ENCODE measurements at regions not wholly inside any gene's neighbourhood (a gene's known extent, or its start where the extent isn't known, plus 50 kb on each side); places are given as distances from the start of the nearest gene placed in this dataset.

GRCh38 chr2:146661473-146662096, 1183.2 kb upstream of the ACVR2A start:
- POLR2A ChIA-PET (ENCODE audit: unreplicated experiment) = no interaction called here

GRCh38 chr2:146659976-146660375, 1184.9 kb upstream of the ACVR2A start:
- no peaks in the 10 kb centered on the region for H3K79me2 ChIP-seq (ENCODE audit: low read depth)
- H3K36me3 ChIP-seq (ENCODE audit: low read depth) = no peaks in the 10 kb centered on the region
- no peak overlapping the region for H2AFZ ChIP-seq
- ChIA-PET CTCF (no interaction called here), POLR2A (ENCODE audit: unreplicated experiment) (no interaction called here)
- no peaks in the 10 kb centered on the region for H4K20me1 ChIP-seq (ENCODE audit: insufficient read depth)
- H3K9me2 ChIP-seq (ENCODE audit: insufficient read depth) = no peaks in the 10 kb centered on the region
- H3K9me3 ChIP-seq (ENCODE audit: insufficient read depth, low read depth) = no peaks in the 10 kb centered on the region
- intact Hi-C loops (cut with micrococcal nuclease; ENCODE audit: unreplicated experiment) = loop anchor here (5.0 kb wide), 2 partner anchors 138 to 348 kb away; no protein-coding TSS in a partner anchor
- no peak overlapping the region for H3K4me3 ChIP-seq
- no peak overlapping the region for H3K27ac ChIP-seq
- H3K27me3 ChIP-seq (ENCODE audit: insufficient read depth, low read depth) = no peaks in the 10 kb centered on the region
- H3K4me1 ChIP-seq (replicated peaks; ENCODE audit: insufficient read depth) = no peaks in the 10 kb centered on the region
- BruUV-seq (replicated peaks) = no TSS peak
- H3K4me2 ChIP-seq = no peak overlapping the region
- no peaks in the 10 kb centered on the region for H3F3A ChIP-seq (ENCODE audit: insufficient read depth, low read depth)
- TF ChIP-seq CTCF (conservative IDR thresholded peaks at IDR 0.05) (no peak), EZH2 (IDR thresholded peaks at IDR 0.05; ENCODE audit: low read depth) (no peak)
- no peak for DNase-seq

More at GRCh38 chr2:146661473-146662096, 1183.2 kb upstream of the ACVR2A start:
- Histone ChIP-seq H2AFZ (no peak overlapping the region), H3K27me3 (ENCODE audit: insufficient read depth, low read depth) (no peaks in the 10 kb centered on the region), H3K9me3 (ENCODE audit: insufficient read depth, low read depth) (no peaks in the 10 kb centered on the region), H3K27ac (no peak overlapping the region), H3K4me2 (no peak overlapping the region), H3K79me2 (ENCODE audit: low read depth) (no peaks in the 10 kb centered on the region), H3F3A (ENCODE audit: insufficient read depth, low read depth) (no peaks in the 10 kb centered on the region), H4K20me1 (ENCODE audit: insufficient read depth) (no peaks in the 10 kb centered on the region), H3K9me2 (ENCODE audit: insufficient read depth) (no peaks in the 10 kb centered on the region), H3K4me3 (no peak overlapping the region), H3K4me1 (replicated peaks; ENCODE audit: insufficient read depth) (no peaks in the 10 kb centered on the region), H3K36me3 (ENCODE audit: low read depth) (no peaks in the 10 kb centered on the region)
- BruUV-seq (replicated peaks) = no TSS peak
- DNase-seq = no peak
- CTCF ChIA-PET = interaction anchor here (0.6 to 0.7 kb wide), 2 partner anchors 77 to 121 kb away, joined by 3 read pairs; no protein-coding TSS in a partner anchor
- intact Hi-C loops (cut with micrococcal nuclease; ENCODE audit: unreplicated experiment) = loop anchor here (1.0 to 5.0 kb wide), 3 partner anchors 60 to 349 kb away; no protein-coding TSS in a partner anchor
- peak; percentile 66 for TF ChIP-seq CTCF (conservative IDR thresholded peaks at IDR 0.05)
- TF ChIP-seq EZH2 (IDR thresholded peaks at IDR 0.05; ENCODE audit: low read depth) = no peak

- DNase-seq = no peak
- H3K79me2 ChIP-seq (ENCODE audit: low read depth) = no peaks in the 10 kb centered on the region
- no peak overlapping the region for H2AFZ ChIP-seq
- no peak overlapping the region for H3K4me2 ChIP-seq
- H3K27me3 ChIP-seq (ENCODE audit: insufficient read depth, low read depth) = no peaks in the 10 kb centered on the region
- no peak overlapping the region for H3K27ac ChIP-seq
- no peaks in the 10 kb centered on the region for H3K4me1 ChIP-seq (replicated peaks; ENCODE audit: insufficient read depth)
- ChIA-PET POLR2A (ENCODE audit: unreplicated experiment) (no interaction called here), CTCF (no interaction called here)
- H4K20me1 ChIP-seq (ENCODE audit: insufficient read depth) = no peaks in the 10 kb centered on the region
- no peaks in the 10 kb centered on the region for H3K9me3 ChIP-seq (ENCODE audit: insufficient read depth, low read depth)
- no peak overlapping the region for H3K4me3 ChIP-seq
- intact Hi-C loops (cut with micrococcal nuclease; ENCODE audit: unreplicated experiment) = no loop called here
- no peaks in the 10 kb centered on the region for H3K36me3 ChIP-seq (ENCODE audit: low read depth)
- no TSS peak for BruUV-seq (replicated peaks)
- TF ChIP-seq CTCF (conservative IDR thresholded peaks at IDR 0.05) (no peak), EZH2 (IDR thresholded peaks at IDR 0.05; ENCODE audit: low read depth) (no peak)
- no peaks in the 10 kb centered on the region for H3K9me2 ChIP-seq (ENCODE audit: insufficient read depth)
- no peaks in the 10 kb centered on the region for H3F3A ChIP-seq (ENCODE audit: insufficient read depth, low read depth)
Observed at GRCh38 chr2:146652311-146652710, 1192.5 kb upstream of the ACVR2A start.
